Prostate gland (tissue), 2 donors: ENCODE measurements at regions not wholly inside any gene's neighbourhood (a gene's known extent, or its start where the extent isn't known, plus 50 kb on each side); places are given as distances from the start of the nearest gene placed in this dataset.
"Not testable (repeated sequence)": the region's sequence is repeated elsewhere in the genome, so short reads cannot be mapped to it uniquely, and the experiment has no call there.

Experiments
- CTCF ChIP-seq, 4 experiments: fragments of 200-600 bp in 2 of 4; fragments of 450-650 bp in 2 of 4; sonication (generic) in 2 of 4; IDR thresholded peaks; 1 replicate in 3 of 4; 2 replicates in 1 of 4; pipeline ENCODE4 v1.5.1; 2016 to 2019; ENCODE audit warnings: antibody characterized with exemption in 4 of 4, mild to moderate bottlenecking in 2 of 4, moderate library complexity in 2 of 4
- POLR2A ChIP-seq: fragments of 450-650 bp; IDR thresholded peaks from one replicate; pipeline ENCODE4 v1.6.1; 2016; ENCODE audit warnings: antibody characterized with exemption, mild to moderate bottlenecking
- POLR2AphosphoS5 ChIP-seq: sonication (generic); formaldehyde crosslinking; IDR thresholded peaks from one replicate; pipeline ENCODE4 v1.6.1; 2017; ENCODE audit warnings: antibody characterized with exemption

- TF ChIP-seq CTCF (IDR thresholded peaks at IDR 0.05); POLR2A; POLR2AphosphoS5: not testable (repeated sequence)
Observed at GRCh38 chr13:52288891-52289290, 117.1 kb downstream of the THSD1 start.
